Esophagus muscularis mucosa (tissue), 4 donors: ENCODE measurements at regions not wholly inside any gene's neighbourhood (a gene's known extent, or its start where the extent isn't known, plus 50 kb on each side); places are given as distances from the start of the nearest gene placed in this dataset.

ENCODE experiments used
- DNase-seq: peaks from one replicate; pipeline ENCODE4 v3.0.0-alpha.2; 2017; ENCODE audit errors: extremely low spot score
- H3K27ac ChIP-seq, 4 donors: fragments of 200-600 bp; sonication (generic); replicated peaks in 1 of 4; 1 replicate in 3 of 4; 2 replicates in 1 of 4; pipeline ENCODE4 v1.5.1; 2016 to 2019; ENCODE audit warnings: mild to moderate bottlenecking in 1 of 4
- H3K27me3 ChIP-seq, 4 donors: fragments of 200-600 bp; sonication (generic); one replicate each; pipeline versions ENCODE4 v1.5.1 to v1.6.0; 2016 to 2019
- H3K36me3 ChIP-seq, 4 donors: fragments of 200-600 bp; sonication (generic); one replicate each; pipeline ENCODE4 v1.5.1; 2016 to 2019
- H3K4me1 ChIP-seq, 4 donors: fragments of 200-600 bp; sonication (generic); one replicate each; pipeline ENCODE4 v1.5.1; 2016 to 2019
- H3K4me3 ChIP-seq, 4 donors: fragments of 200-600 bp; sonication (generic); 1 replicate in 2 of 4; 2 replicates in 2 of 4; pipeline ENCODE4 v1.5.1; 2016 to 2019; ENCODE audit warnings: mild to moderate bottlenecking in 4 of 4, moderate library complexity in 1 of 4
- H3K9me3 ChIP-seq, 4 donors: fragments of 200-600 bp; sonication (generic); 1 replicate in 3 of 4; 2 replicates in 1 of 4; pipeline ENCODE4 v1.5.1; 2016 to 2019
- EP300 ChIP-seq: sonication (generic); formaldehyde crosslinking; IDR thresholded peaks from one replicate; pipeline ENCODE4 v1.6.1; 2017; ENCODE audit warnings: antibody characterized with exemption
- POLR2A ChIP-seq: fragments of 450-650 bp; IDR thresholded peaks from one replicate; pipeline ENCODE4 v1.6.1; 2017; ENCODE audit warnings: antibody characterized with exemption, moderate library complexity, mild to moderate bottlenecking, low read depth
- POLR2AphosphoS5 ChIP-seq, 2 donors: sonication (generic); formaldehyde crosslinking; IDR thresholded peaks; one replicate each; pipeline ENCODE4 v1.6.1; 2017; ENCODE audit warnings: antibody characterized with exemption in 2 of 2
- WGBS: methylation state at CpG from one replicate; pipeline ENCODE4 v1.1.5; 2018; 5-methylcytosine and 5-hydroxymethylcytosine counted together
- intact Hi-C: fragments of 100-400 bp; cut with DNase I; formaldehyde crosslinking; loops from one replicate; pipeline ENCODE4 v1.15.1; 2023
- TF ChIP-seq, protein P1 (sequence below), 3 experiments: fragments of 200-600 bp in 2 of 3; fragments of 450-650 bp in 1 of 3; sonication (generic) in 2 of 3; IDR thresholded peaks; one replicate each; pipeline ENCODE4 v1.5.1; 2017 to 2019; ENCODE audit warnings: antibody characterized with exemption in 3 of 3, mild to moderate bottlenecking in 2 of 3, moderate library complexity in 1 of 3

DNA sequence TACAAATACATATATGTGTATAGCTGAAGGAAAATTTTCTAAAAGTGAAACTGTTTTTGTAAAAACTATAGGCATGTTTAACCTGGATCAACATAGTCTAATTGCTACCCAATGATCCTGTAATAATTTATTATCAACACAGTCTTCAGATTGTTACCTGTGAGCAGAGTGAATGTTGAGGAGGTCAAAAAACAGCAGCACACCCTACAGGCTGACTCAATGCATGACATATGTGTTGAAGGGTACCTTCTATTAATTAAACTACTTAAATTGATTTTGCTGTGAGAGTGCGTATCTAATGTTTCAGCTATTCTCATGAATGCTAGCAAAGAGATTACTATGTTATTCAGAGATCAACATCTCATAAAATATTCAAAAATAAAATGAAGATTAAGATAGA, 411.4 kb downstream of the TNS3 start:
- Histone ChIP-seq H3K4me1 (no peaks in the 10 kb centered on the region), H3K27me3 (no peaks in the 10 kb centered on the region), H3K4me3 (no peak overlapping the region), H3K27ac (no peak overlapping the region), H3K36me3 (no peaks in the 10 kb centered on the region), H3K9me3 (no peaks in the 10 kb centered on the region)
- intact Hi-C loops, result no loop called here
- TF ChIP-seq POLR2AphosphoS5 (IDR thresholded peaks at IDR 0.05) (no peak), EP300 (no peak), POLR2A (no peak)
- TF ChIP-seq, protein P1, sequence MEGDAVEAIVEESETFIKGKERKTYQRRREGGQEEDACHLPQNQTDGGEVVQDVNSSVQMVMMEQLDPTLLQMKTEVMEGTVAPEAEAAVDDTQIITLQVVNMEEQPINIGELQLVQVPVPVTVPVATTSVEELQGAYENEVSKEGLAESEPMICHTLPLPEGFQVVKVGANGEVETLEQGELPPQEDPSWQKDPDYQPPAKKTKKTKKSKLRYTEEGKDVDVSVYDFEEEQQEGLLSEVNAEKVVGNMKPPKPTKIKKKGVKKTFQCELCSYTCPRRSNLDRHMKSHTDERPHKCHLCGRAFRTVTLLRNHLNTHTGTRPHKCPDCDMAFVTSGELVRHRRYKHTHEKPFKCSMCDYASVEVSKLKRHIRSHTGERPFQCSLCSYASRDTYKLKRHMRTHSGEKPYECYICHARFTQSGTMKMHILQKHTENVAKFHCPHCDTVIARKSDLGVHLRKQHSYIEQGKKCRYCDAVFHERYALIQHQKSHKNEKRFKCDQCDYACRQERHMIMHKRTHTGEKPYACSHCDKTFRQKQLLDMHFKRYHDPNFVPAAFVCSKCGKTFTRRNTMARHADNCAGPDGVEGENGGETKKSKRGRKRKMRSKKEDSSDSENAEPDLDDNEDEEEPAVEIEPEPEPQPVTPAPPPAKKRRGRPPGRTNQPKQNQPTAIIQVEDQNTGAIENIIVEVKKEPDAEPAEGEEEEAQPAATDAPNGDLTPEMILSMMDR (IDR thresholded peaks at IDR 0.05), result peak in 1 of 3 experiments; percentile 9
- DNase-seq, result no peak
- 100% methylated on average over 1 of the region's 1 CpG for WGBS

DNA sequence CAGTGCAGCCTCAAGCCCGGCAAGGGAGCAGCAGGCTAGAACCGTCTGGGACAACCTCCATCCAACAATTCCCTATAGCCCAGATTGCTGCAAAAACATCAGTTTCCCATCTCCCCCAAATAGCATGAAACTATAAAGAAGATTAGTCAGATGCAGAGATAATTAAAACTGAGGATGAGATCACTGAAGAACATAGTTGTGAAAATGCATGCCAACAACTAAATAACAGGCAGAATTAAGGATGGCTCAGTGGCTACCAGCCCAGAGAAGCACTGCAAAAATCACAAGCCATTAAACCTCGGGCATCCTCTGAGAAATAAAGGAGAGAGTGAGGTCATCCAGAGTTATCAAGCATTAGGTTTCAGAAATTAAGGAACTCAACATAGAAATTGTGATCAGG, 427.1 kb downstream of the TNS3 start:
- Histone ChIP-seq H3K36me3 (no peaks in the 10 kb centered on the region), H3K27ac (no peak overlapping the region), H3K9me3 (peaks cover 0 to 3% (median 0%) of the 10 kb centered on the region in 4 donors), H3K4me3 (no peak overlapping the region), H3K27me3 (no peaks in the 10 kb centered on the region), H3K4me1 (peaks cover 6 to 36% (median 32%) of the 10 kb centered on the region in 4 donors)
- WGBS, result 57% methylated on average over 3 of the region's 3 CpGs
- DNase-seq, result no peak
- TF ChIP-seq POLR2AphosphoS5 (IDR thresholded peaks at IDR 0.05) (no peak), EP300 (no peak), POLR2A (no peak)
- TF ChIP-seq, protein P1 (IDR thresholded peaks at IDR 0.05), result no peak
- intact Hi-C loops, result no loop called here

DNA sequence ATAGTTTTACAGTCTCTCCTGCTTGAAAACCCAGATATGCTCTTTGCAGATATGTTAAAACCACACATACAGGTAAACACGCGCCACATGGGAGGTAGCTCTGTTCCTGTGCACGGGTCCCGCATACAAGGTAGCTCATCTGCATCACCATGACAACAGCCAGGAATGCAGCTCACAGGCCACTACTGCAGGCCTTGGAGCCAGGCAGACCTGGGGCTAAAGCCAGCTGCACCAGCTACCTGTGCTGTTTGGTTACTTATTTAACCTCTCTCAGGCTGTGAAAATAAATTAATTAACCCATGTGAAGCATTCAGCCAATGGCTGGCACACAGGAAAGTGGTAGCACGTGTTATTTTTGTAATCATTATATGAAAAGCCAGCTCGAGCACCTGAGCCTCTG, 428.3 kb downstream of the TNS3 start:
- Histone ChIP-seq H3K4me3 (no peak overlapping the region), H3K9me3 (no peaks in the 10 kb centered on the region), H3K4me1 (peaks cover 9 to 45% (median 40%) of the 10 kb centered on the region in 4 donors), H3K36me3 (no peaks in the 10 kb centered on the region), H3K27me3 (no peaks in the 10 kb centered on the region), H3K27ac (peak overlapping the region in 1 of 4 donors; percentile 0)
- no peak for DNase-seq
- TF ChIP-seq EP300 (no peak), POLR2AphosphoS5 (IDR thresholded peaks at IDR 0.05) (no peak), POLR2A (no peak)
- TF ChIP-seq, protein P1 (IDR thresholded peaks at IDR 0.05), result no peak
- intact Hi-C loops, result no loop called here
- WGBS, result 75% methylated on average over 6 of the region's 6 CpGs

DNA sequence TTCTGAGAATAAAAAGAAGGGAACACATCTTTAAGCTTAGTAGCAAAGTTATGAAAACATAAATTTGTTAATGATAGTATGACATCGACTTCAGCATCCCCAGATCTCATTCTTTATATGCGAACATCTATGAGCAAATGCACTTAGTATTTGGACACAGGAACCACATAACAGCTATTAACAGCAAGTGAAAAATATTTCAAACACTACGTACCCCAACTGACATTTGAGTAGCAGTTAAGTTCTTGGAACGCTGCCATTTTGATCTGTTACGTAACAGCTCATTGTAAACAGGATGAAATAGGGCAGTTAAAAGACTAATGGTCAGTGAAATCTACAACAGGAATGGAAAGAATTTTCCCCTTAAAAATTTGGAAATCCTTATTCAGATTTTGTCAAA, 428.9 kb downstream of the TNS3 start:
- intact Hi-C loops, result no loop called here
- TF ChIP-seq EP300 (no peak), POLR2AphosphoS5 (IDR thresholded peaks at IDR 0.05) (peak in 1 of 2 donors; percentile 33)
- peaks cover 9 to 49% (median 44%) of the 10 kb centered on the region in 4 donors for H3K4me1 ChIP-seq
- no peaks in the 10 kb centered on the region for H3K27me3 ChIP-seq
- H3K36me3 ChIP-seq, result no peaks in the 10 kb centered on the region
- no peaks in the 10 kb centered on the region for H3K9me3 ChIP-seq
- DNase-seq, result no peak
- H3K4me3 ChIP-seq, result no peak overlapping the region
- 11% methylated on average over 5 of the region's 5 CpGs for WGBS
- peak overlapping the region in 2 of 4 donors; percentile 8 to 33 for H3K27ac ChIP-seq

DNA sequence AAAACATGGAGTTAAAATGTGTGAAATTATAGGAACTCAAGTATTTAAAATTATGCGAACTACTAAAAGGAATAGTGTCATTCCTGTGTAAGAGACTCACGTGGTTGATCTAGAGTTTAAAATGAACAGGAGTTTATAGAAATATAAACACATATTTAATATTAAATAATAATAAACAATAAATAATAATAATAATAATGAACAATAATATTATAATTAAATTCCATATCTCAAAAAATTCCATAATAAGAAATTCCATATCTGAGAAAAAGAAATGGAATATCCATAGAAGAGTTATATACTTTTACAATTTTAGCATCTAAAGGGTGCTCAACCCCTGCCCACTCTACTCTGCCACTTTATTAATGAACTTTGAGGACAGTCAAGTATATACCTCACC, 429.6 kb downstream of the TNS3 start:
- intact Hi-C loops, result no loop called here
- Histone ChIP-seq H3K36me3 (no peaks in the 10 kb centered on the region), H3K4me3 (no peak overlapping the region), H3K27ac (peak overlapping the region in 1 of 4 donors; percentile 33), H3K4me1 (peaks cover 9 to 54% (median 45%) of the 10 kb centered on the region in 4 donors), H3K9me3 (no peaks in the 10 kb centered on the region), H3K27me3 (no peaks in the 10 kb centered on the region)
- TF ChIP-seq, protein P1 (IDR thresholded peaks at IDR 0.05), result no peak
- TF ChIP-seq EP300, result no peak
- no peak for TF ChIP-seq POLR2A
- no peak for DNase-seq
- WGBS, result 95% methylated on average over 2 of the region's 2 CpGs
